Stimulated activated CD8-positive, alpha-beta memory T cell treated with anti-CD3 and anti-CD28 coated beads, Interleukin-15, amount 100 ng/mL, for 1 hour (primary cell): ENCODE measurements at regions not wholly inside any gene's neighbourhood (a gene's known extent, or its start where the extent isn't known, plus 50 kb on each side); places are given as distances from the start of the nearest gene placed in this dataset.
"Not testable (repeated sequence)": the region's sequence is repeated elsewhere in the genome, so short reads cannot be mapped to it uniquely, and the experiment has no call there.

Experiments
- DNase-seq: peaks from one replicate; pipeline ENCODE4 v3.0.0-alpha.2; 2020; ENCODE audit warnings: low read depth

GRCh38 chr1:89436856-89437255 lies 73.0 kb downstream of the GBP6 start:
- DNase-seq: no peak

GRCh38 chr1:89438301-89438700 lies 74.4 kb downstream of the GBP6 start:
- not testable (repeated sequence) for DNase-seq

DNA sequence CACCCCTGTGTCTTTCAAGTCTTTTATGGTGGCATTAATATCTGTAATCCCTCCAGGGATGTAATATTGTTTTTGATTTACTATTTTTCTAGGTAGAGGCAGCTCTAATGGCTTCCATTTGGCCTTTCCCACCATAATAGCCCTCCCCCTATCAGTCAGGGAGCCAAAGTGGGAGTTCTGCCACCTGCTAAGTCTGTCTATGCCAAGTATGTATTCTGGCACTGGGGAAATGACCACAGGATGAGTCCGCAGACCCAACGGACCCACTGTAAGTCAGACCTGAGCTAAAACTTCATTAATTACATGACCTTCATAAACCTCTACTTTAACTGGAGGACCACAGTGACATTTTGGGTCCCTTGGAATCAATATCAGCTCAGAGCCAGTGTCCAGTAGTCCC lies 77.1 kb downstream of the GBP6 start:
- DNase-seq: no peak

DNA sequence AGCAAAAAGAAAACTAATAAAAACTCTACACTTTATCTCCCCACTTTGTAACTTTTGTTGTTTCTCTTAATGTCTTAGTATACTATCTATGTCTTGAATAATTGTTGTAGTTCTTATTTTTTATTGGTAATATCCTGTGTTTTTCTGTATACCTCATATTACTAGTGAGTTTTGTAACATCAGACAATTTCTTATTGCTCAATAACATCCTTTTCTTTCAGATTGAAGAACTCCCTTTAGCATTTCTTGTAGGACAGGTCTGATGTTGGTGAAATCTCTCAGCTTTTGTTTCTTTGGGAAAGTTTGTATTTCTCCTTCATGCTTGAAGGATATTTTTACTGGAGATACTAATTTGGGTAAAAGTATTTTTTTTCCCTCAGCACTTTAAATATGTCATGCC lies 79.8 kb upstream of the LRRC8B start:
- no peak for DNase-seq

GRCh38 chr1:89451011-89451410 lies 73.6 kb upstream of the LRRC8B start:
- DNase-seq: no peak

DNA sequence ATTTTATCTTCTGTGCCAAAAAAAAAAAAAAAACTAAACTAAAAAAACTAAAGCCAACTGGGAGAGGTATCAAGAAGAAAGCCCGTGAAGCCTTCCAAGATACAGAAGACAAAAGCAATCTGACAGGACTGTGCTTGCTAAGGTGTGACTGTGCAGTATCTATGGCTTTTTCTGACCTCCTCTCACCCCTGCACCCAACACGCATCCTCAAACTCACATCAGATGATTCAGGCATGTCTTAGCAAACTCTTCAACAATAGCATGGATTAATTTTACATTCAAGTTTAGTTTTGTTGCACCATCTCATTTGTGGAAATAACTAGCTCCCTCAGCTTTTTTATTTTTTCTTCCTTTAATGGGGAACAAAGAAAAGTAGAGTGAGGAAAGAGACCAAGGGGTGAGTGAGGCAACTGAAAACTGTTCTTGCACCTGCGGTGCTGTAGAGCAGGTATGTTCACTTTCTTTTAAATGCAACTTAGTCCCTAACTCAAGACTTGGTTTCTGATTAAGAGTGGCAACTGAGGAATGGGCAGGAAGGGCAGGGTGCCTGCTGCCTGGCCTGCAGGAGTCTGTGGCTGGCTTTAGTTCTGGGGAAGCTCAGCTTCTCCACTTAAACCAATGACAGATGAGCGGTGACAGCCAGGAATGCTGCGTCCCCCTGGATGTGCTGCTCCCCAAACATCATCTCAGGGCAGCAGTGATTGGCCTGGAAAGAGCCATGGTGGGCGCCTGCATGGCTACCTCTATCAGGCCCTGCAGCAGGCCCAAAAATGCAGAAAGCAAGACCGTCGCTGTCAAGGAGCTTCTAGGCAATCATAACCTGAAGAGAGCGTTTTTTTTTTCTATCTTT lies 71.3 kb upstream of the LRRC8B start:
- no peak for DNase-seq

DNA sequence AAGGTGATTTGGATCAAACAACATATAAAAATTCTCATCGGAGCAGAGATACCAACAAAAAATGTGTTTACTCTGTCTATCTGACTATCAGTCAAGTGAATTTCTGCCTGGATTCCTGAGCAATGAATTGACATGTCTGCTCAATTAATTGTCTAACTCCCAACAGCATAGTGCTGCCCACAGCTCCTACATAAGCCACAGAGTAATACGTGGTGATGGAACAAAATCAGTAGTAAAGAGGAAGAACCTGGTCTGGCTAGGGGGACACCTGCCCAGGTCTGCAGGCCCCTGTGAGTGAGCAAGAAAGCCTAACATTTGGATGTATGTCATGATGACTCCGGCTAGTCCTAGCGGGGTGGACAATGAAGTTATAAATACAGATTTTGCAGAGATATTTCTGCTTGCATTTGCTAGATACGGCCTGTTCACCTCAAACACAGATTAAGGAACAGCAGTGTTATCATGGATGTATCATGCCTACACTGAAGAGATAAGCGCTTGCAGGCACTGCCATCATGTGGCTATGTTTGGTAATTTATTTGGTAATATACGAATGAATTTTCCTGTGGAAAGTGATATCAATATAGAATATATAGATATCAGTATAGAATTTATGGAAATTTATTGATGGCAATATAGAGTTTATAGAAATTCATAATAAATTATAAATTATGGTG lies 69.6 kb upstream of the LRRC8B start:
- DNase-seq: peak; percentile 8

- no peak for DNase-seq
Measured at GRCh38 chr1:89457046-89457445, 67.6 kb upstream of the LRRC8B start.

GRCh38 chr1:89459081-89459480 lies 65.5 kb upstream of the LRRC8B start:
- no peak for DNase-seq

DNA sequence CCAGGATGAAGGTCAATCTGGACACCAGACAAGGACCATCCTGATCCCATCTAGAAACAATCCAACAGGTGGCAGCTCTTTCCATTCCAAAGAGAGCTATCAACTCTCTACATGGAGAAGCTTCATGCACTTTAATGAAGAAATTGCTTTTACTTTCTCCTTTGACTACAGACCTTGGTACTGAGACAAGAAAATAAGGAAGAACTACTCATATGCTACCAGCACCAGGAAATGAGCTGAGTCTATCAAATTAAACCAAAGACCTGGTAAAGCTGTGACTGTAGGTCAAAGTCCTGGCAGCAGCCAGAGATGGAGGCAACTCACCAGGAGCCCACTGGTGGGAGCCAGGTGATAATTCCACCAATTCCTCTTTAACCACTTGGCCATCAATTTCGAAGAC lies 64.3 kb upstream of the LRRC8B start:
- no peak for DNase-seq

GRCh38 chr1:89462250-89462649 lies 62.4 kb upstream of the LRRC8B start:
- no peak for DNase-seq

DNA sequence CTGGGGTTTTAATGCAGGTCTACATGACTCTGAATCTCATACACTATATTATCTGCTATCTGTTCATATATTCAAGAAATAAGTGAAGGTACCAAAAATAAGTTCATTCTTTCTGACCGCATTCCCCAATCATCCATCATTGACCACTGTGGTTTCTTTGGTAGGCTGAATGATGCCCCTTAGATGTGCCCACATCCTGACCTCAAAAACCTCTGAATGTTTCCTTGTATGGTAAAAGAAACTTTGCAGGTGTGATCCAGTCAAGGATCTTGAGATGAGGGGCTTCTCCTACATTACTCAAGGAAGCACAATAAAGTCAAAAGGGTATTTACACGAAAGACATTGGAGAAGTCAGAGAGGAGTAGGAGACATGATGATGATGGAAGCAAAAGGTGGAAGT lies 60.6 kb upstream of the LRRC8B start:
- DNase-seq: no peak

DNA sequence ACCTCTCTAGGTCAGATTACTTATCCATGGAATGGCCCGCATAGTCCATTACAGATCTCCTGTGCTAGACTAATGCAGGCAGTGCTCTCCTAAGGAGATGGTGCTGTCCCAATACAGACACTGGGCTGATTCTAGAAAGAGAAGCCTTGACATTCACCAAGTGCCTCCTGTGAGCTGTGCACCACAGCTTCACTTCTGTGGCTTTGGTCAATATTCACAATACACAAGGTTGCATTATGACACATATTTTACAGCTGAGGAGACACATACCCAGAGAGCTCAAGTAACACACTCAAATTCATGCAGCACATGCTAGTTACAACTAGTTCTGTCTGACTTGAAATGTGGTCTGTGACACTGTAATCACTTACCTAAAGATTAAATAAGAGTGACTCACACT lies 59.4 kb upstream of the LRRC8B start:
- no peak for DNase-seq

DNA sequence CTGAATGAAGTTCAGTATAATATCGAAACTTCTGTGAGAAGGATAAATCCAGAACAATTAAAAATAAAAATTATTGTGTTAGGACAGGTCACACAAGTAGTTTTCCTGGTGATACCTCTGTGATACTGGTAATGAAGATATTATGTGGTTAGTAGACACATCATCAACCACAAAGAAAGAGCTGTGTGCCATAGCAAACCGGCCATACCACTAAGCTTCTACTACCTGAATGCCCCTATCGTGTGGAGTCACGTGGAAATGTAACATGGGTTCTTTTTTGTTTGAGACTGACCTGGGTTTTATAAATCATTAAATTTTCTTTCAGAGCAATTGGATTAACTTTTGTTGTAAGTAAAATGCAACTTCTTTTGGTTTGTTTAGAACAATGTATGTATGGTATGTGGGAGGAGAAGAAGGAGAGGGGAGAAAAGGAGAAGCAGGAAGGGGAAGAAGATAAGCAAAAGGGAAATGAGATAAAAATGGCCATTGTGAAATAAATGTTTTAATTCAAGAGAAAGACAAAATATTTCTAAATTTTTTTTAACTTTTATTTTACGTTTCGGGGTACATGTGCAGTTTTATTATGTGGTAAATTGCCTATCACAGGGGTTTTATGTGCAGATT lies 58.2 kb upstream of the LRRC8B start:
- DNase-seq: no peak

DNA sequence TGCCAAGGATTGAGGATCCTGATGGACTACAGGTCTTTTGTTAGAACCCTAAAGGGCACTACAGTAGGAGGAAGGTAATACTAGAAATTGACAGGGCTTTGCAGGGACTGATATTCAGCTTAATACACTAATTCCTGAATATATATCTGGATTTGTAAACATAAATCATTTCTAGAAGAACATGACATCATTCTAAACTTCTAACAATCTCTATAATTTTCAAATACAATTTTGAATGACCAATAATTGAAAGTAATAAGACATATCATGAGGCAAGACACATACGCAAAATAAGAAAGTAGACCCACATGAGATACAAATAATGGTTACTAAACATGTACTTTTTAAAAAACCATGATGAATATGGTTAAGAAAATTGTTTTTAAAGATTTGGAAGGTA lies 52.4 kb upstream of the LRRC8B start:
- DNase-seq: no peak

DNA sequence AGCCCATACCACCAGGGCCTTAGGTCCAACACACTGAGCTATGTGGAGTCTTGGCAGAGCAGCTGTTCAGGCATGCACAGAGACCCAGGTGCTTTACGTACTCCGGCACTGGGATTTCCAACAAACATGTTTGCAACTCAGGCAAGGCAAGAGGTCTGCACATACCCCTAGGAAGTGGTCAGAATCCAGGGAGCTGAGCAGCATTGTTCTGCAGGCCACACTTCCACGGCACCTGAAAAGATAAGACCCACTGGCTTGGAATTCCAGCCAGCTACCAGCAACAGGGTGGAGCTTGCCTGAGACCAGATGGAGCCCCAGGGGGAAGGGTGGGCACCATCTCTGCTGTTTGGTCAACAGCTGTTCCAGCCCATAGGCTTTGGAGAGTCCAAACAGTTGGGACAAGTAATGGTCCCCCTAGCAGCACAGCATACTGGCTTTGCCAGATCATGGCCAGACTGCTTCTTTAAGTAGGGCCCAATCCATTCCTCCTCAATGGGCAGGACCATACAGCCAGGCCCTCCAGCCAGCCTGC lies 51.7 kb upstream of the LRRC8B start:
- no peak for DNase-seq
